H1 (cell line): ENCODE measurements at regions not wholly inside any gene's neighbourhood (a gene's known extent, or its start where the extent isn't known, plus 50 kb on each side); places are given as distances from the start of the nearest gene placed in this dataset.

ENCODE experiments used
- CTCF ChIA-PET: fragments of 300-600 bp; sonication (Branson Sonifier 250); formaldehyde crosslinking; loops from one replicate; lab custom pipeline; 2021; ENCODE audit not compliant: partially characterized antibody; lab: Charles Lee
- POLR2A ChIA-PET: fragments of 300-600 bp; sonication (Branson Sonifier 250); formaldehyde crosslinking; loops from one replicate; lab custom pipeline; 2021; ENCODE audit warnings: inconsistent platforms; ENCODE audit not compliant: partially characterized antibody; lab: Charles Lee
- DNase-seq, 2 experiments: peaks; one replicate each; pipeline versions ENCODE4 v3.0.0 to v3.0.0-alpha.2; 2010 to 2022; ENCODE audit warnings: low spot score in 2 of 2, low read depth in 1 of 2, mixed read lengths in 1 of 2
- FAIRE-seq: peaks from 2 replicates; lab custom pipeline; 2011; peaks lifted over from hg19 to GRCh38; lab: Jason Lieb, UNC
- H2AFZ ChIP-seq: 2 replicates; pipeline ENCODE4 v1.8.1; 2012; ENCODE audit warnings: low read length, inconsistent platforms
- H2AK5ac ChIP-seq: 2 replicates; pipeline ENCODE4 v1.6.1; 2013; ENCODE audit warnings: low read depth, low read length
- H2BK120ac ChIP-seq: replicated peaks from 2 replicates; pipeline ENCODE3; 2013; ENCODE audit warnings: low read depth, low read length, inconsistent platforms
- H2BK12ac ChIP-seq: 2 replicates; pipeline ENCODE4 v1.6.1; 2013; ENCODE audit warnings: low read depth, low read length
- H2BK15ac ChIP-seq: 2 replicates; pipeline ENCODE4 v1.6.1; 2013; ENCODE audit warnings: low read length
- H2BK20ac ChIP-seq: 2 replicates; pipeline ENCODE4 v1.6.1; 2013; ENCODE audit warnings: low read length
- H2BK5ac ChIP-seq: 2 replicates; pipeline ENCODE4 v1.6.1; 2013; ENCODE audit warnings: low read depth, low read length
- H3K14ac ChIP-seq: 2 replicates; pipeline ENCODE4 v1.6.1; 2013; ENCODE audit warnings: inconsistent platforms; ENCODE audit not compliant: insufficient read length
- H3K18ac ChIP-seq: 2 replicates; pipeline ENCODE4 v1.6.1; 2013; ENCODE audit warnings: low read length; ENCODE audit errors: extremely low read depth
- H3K23ac ChIP-seq: 2 replicates; pipeline ENCODE4 v1.6.1; 2013; ENCODE audit warnings: inconsistent platforms; ENCODE audit not compliant: insufficient read length
- H3K23me2 ChIP-seq: 2 replicates; pipeline ENCODE4 v1.6.1; 2013; ENCODE audit warnings: low read depth, low read length
- H3K27ac ChIP-seq: 2 replicates; pipeline ENCODE4 v1.6.1; 2011; ENCODE audit warnings: low read depth, low read length, inconsistent platforms
- H3K27me3 ChIP-seq, 4 experiments: replicated peaks in 1 of 4; 1 replicate in 1 of 4; 2 replicates in 3 of 4; pipeline versions ENCODE4 v1.6.1 to v1.8.1; 2011 to 2013; ENCODE audit warnings: low read length in 3 of 4, mild to moderate bottlenecking in 3 of 4, inconsistent platforms in 2 of 4, mixed read lengths in 2 of 4, moderate library complexity in 1 of 4; ENCODE audit not compliant: control insufficient read depth in 3 of 4, insufficient read depth in 3 of 4; ENCODE audit errors: extremely low read depth in 1 of 4
- H3K36me3 ChIP-seq, 4 experiments: 2 replicates each; pipeline versions ENCODE4 v1.6.1 to v1.8.1; 2011 to 2013; ENCODE audit warnings: mild to moderate bottlenecking in 4 of 4, low read length in 3 of 4, moderate library complexity in 2 of 4, control low read depth in 1 of 4, inconsistent platforms in 1 of 4; ENCODE audit not compliant: insufficient read depth in 4 of 4, control insufficient read depth in 2 of 4
- H3K4ac ChIP-seq: replicated peaks from 2 replicates; pipeline ENCODE3; 2013; ENCODE audit warnings: low read length, low read depth, mixed read lengths, inconsistent platforms; ENCODE audit not compliant: insufficient read length
- H3K4me1 ChIP-seq, 4 experiments: replicated peaks in 1 of 4; 1 replicate in 1 of 4; 2 replicates in 3 of 4; pipeline versions ENCODE4 v1.6.1 to v1.8.1; 2011 to 2013; ENCODE audit warnings: low read length in 3 of 4, inconsistent platforms in 2 of 4, mixed read lengths in 1 of 4; ENCODE audit not compliant: insufficient read depth in 4 of 4, control insufficient read depth in 3 of 4
- H3K4me2 ChIP-seq, 2 experiments: 2 replicates each; pipeline versions ENCODE4 v1.6.1 to v1.8.1; 2011 to 2013; ENCODE audit warnings: low read depth in 2 of 2, low read length in 2 of 2, control low read depth in 1 of 2, inconsistent platforms in 1 of 2, mild to moderate bottlenecking in 1 of 2; ENCODE audit not compliant: insufficient read depth in 1 of 2
- H3K4me3 ChIP-seq, 4 experiments: fragments of 200-600, 300-600 bp in 1 of 4; sonication (generic), shearing (Covaris generic), sonication (Bioruptor Twin) in 1 of 4; 2 replicates each; pipeline versions ENCODE4 v1.5.1 to v1.8.1; 2011 to 2016; ENCODE audit warnings: low read length in 4 of 4, low read depth in 3 of 4, control low read depth in 2 of 4, inconsistent platforms in 2 of 4, mild to moderate bottlenecking in 2 of 4, mixed read lengths in 1 of 4, moderate library complexity in 1 of 4; ENCODE audit not compliant: insufficient read depth in 2 of 4; ENCODE audit errors: extremely low read depth in 1 of 4
- H3K56ac ChIP-seq: replicated peaks from 2 replicates; pipeline ENCODE3; 2013; ENCODE audit warnings: low read depth, mild to moderate bottlenecking, mixed read lengths, low read length, inconsistent platforms; ENCODE audit not compliant: insufficient read length
- H3K79me1 ChIP-seq: 2 replicates; pipeline ENCODE4 v1.6.1; 2013; ENCODE audit warnings: low read depth, low read length, control low read depth
- H3K79me2 ChIP-seq, 2 experiments: 2 replicates each; pipeline versions ENCODE4 v1.6.1 to v1.8.1; 2012 to 2013; ENCODE audit warnings: low read length in 2 of 2, mild to moderate bottlenecking in 2 of 2, inconsistent platforms in 1 of 2; ENCODE audit not compliant: insufficient read depth in 2 of 2, control insufficient read depth in 1 of 2
- H3K9ac ChIP-seq, 4 experiments: replicated peaks in 1 of 4; 1 replicate in 1 of 4; 2 replicates in 3 of 4; pipeline versions ENCODE4 v1.6.1 to v1.8.1; 2011 to 2013; ENCODE audit warnings: low read depth in 3 of 4, low read length in 3 of 4, control low read depth in 2 of 4, mild to moderate bottlenecking in 2 of 4, moderate library complexity in 2 of 4, inconsistent platforms in 1 of 4; ENCODE audit errors: extremely low read depth in 1 of 4
- H3K9me3 ChIP-seq, 2 experiments: 2 replicates each; pipeline versions ENCODE4 v1.6.1 to v1.8.1; 2012 to 2013; ENCODE audit warnings: mild to moderate bottlenecking in 2 of 2, moderate library complexity in 2 of 2, control low read depth in 1 of 2, inconsistent platforms in 1 of 2, low read depth in 1 of 2, low read length in 1 of 2, mixed read lengths in 1 of 2; ENCODE audit not compliant: insufficient read depth in 2 of 2
- H4K20me1 ChIP-seq, 2 experiments: replicated peaks in 1 of 2; 2 replicates each; pipeline versions ENCODE3 to v1.8.1; 2011 to 2013; ENCODE audit warnings: inconsistent platforms in 2 of 2, low read length in 2 of 2, mild to moderate bottlenecking in 1 of 2; ENCODE audit not compliant: insufficient read depth in 2 of 2, control insufficient read depth in 1 of 2
- H4K5ac ChIP-seq: 2 replicates; pipeline ENCODE4 v1.6.1; 2013; ENCODE audit warnings: low read length, low read depth, mixed read lengths, inconsistent platforms; ENCODE audit not compliant: insufficient read length
- H4K8ac ChIP-seq: 2 replicates; pipeline ENCODE4 v1.8.0; 2013; ENCODE audit warnings: mild to moderate bottlenecking, moderate library complexity, low read length, inconsistent platforms; ENCODE audit not compliant: insufficient read depth; ENCODE audit errors: extremely low read depth
- H4K91ac ChIP-seq: replicated peaks from 2 replicates; pipeline ENCODE3; 2013; ENCODE audit warnings: low read length, mixed read lengths, inconsistent platforms; ENCODE audit not compliant: insufficient read length
- ASH2L ChIP-seq: fragments of 200-600, 300-600 bp; sonication (generic); IDR thresholded peaks from one replicate; pipeline ENCODE4 v1.7.1; 2017; ENCODE audit warnings: low read length
- CBX5 ChIP-seq: fragments of 300-800, 300-1000 bp; sonication (generic); IDR thresholded peaks from 2 replicates; pipeline ENCODE4 v1.7.1; 2016; ENCODE audit warnings: antibody characterized with exemption, low read length, low read depth
- EP300 ChIP-seq, 2 experiments: IDR thresholded peaks; 1 replicate in 1 of 2; 2 replicates in 1 of 2; pipeline ENCODE4 v1.6.1; 2011 to 2012; ENCODE audit warnings: low read depth in 2 of 2, low read length in 2 of 2, mild to moderate bottlenecking in 2 of 2, borderline replicate concordance in 1 of 2, inconsistent platforms in 1 of 2, moderate library complexity in 1 of 2
- GABPA ChIP-seq: IDR thresholded peaks from 2 replicates; pipeline ENCODE4 v1.6.1; 2011; ENCODE audit warnings: mild to moderate bottlenecking, low read length, moderate library complexity, borderline replicate concordance; ENCODE audit not compliant: insufficient read depth
- RNF2 ChIP-seq: fragments of 200-900, 300-1000 bp; sonication (generic); IDR thresholded peaks from 2 replicates; pipeline ENCODE4 v1.7.1; 2016; ENCODE audit warnings: borderline replicate concordance, low read depth, mild to moderate bottlenecking, antibody characterized with exemption, low read length; ENCODE audit not compliant: poor library complexity, severe bottlenecking; ENCODE audit errors: missing control alignments
- SP1 ChIP-seq: IDR thresholded peaks from 2 replicates; pipeline ENCODE4 v1.6.1; 2011; ENCODE audit warnings: low read depth, low read length
- SUZ12 ChIP-seq: fragments of 200-600 bp; sonication (generic); IDR thresholded peaks from 2 replicates; pipeline ENCODE4 v1.6.1; 2012; ENCODE audit warnings: mild to moderate bottlenecking, inconsistent platforms, low read length, moderate library complexity, mixed read lengths
- TAF1 ChIP-seq: IDR thresholded peaks from 2 replicates; pipeline ENCODE4 v1.6.1; 2011; ENCODE audit warnings: mild to moderate bottlenecking, low read depth, low read length
- TAF7 ChIP-seq: optimal IDR thresholded peaks from 2 replicates; pipeline ENCODE3; 2011; ENCODE audit warnings: low read depth, mild to moderate bottlenecking, inconsistent platforms, low read length, moderate library complexity, borderline replicate concordance
- WGBS, 2 experiments: shearing (Covaris generic) in 1 of 2; methylation state at CpG; one replicate each; pipeline versions ENCODE4 v1.1.6 to v1.1.7; 2013 to 2015; ENCODE audit warnings: low lambda C conversion rate in 2 of 2, mixed read lengths in 2 of 2, inconsistent platforms in 1 of 2, low coverage in 1 of 2, missing lambda C conversion rate in 1 of 2; ENCODE audit not compliant: insufficient replicate concordance in 2 of 2, insufficient coverage in 1 of 2, insufficient read length in 1 of 2; ENCODE audit errors: extremely low coverage in 1 of 2, missing lambda C conversion rate in 1 of 2; 5-methylcytosine and 5-hydroxymethylcytosine counted together
- TF ChIP-seq, protein P1 (sequence below): IDR thresholded peaks from 2 replicates; pipeline ENCODE4 v1.6.1; 2011; ENCODE audit warnings: low read depth, mild to moderate bottlenecking, low read length; ENCODE audit not compliant: insufficient read depth

DNA sequence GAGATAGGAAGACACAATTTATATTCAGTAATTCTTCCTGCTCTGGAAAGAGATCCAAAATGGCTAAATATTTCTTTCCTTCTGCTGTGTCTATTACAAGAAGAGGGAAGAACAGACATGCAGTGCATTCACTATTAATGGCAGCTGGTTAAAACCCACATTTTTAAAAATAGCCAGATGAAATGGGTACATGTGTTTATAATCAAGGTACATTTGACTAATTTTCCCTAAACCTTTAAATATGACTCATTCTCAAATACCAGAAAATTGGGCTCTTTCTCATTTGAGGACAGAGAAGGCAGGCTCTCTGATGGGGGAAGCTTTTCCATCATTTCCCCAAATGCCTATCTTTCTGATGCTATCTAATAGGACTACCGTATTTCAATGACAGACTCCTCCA is 215.7 kb upstream of the HABP2 start:
- Histone ChIP-seq H3K27me3 (no peaks in the 10 kb centered on the region), H3K4ac (no peak overlapping the region), H4K5ac (no peak overlapping the region), H2BK15ac (no peak overlapping the region), H3K4me2 (no peak overlapping the region), H4K91ac (no peak overlapping the region), H4K20me1 (no peaks in the 10 kb centered on the region), H3K79me1 (no peaks in the 10 kb centered on the region), H3K23ac (no peak overlapping the region), H2BK12ac (no peak overlapping the region), H2AFZ (no peak overlapping the region), H2BK5ac (no peak overlapping the region), H4K8ac (no peak overlapping the region), H2BK20ac (no peak overlapping the region), H3K9me3 (no peaks in the 10 kb centered on the region), H3K9ac (no peak overlapping the region), H3K4me3 (no peak overlapping the region), H3K27ac (no peak overlapping the region), H3K4me1 (no peaks in the 10 kb centered on the region), H2AK5ac (no peak overlapping the region), H3K79me2 (no peaks in the 10 kb centered on the region), H3K18ac (no peak overlapping the region), H3K36me3 (no peaks in the 10 kb centered on the region), H3K23me2 (no peaks in the 10 kb centered on the region), H3K14ac (no peak overlapping the region), H2BK120ac (no peak overlapping the region), H3K56ac (no peak overlapping the region)
- 69% methylated on average over 1 of the region's 1 CpG; no CpG with 5 or more reads in 1 of the 2 experiments for WGBS, 2 experiments
- no peak for DNase-seq
- ChIA-PET CTCF (interaction anchor here (2.1 kb wide), 1 partner anchor 23 kb away, joined by 6 read pairs; no protein-coding TSS in a partner anchor), POLR2A (no interaction called here)
- FAIRE-seq, result no peak
- no peak for TF ChIP-seq TAF7
- no peak for TF ChIP-seq ASH2L
- TF ChIP-seq, protein P1, sequence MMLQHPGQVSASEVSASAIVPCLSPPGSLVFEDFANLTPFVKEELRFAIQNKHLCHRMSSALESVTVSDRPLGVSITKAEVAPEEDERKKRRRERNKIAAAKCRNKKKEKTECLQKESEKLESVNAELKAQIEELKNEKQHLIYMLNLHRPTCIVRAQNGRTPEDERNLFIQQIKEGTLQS, result no peak
- no peak for TF ChIP-seq TAF1
- TF ChIP-seq EP300 (IDR thresholded peaks at IDR 0.05; ENCODE audit: borderline replicate concordance in 1 of 2, low read depth in 2 of 2, low read length in 2 of 2), result no peak
- TF ChIP-seq RNF2, result no peak
- no peak for TF ChIP-seq SUZ12
- TF ChIP-seq GABPA, result no peak
- no peak for TF ChIP-seq SP1
- TF ChIP-seq CBX5, result no peak
